Endothelial cell of umbilical vein (primary cell): ENCODE measurements at regions not wholly inside any gene's neighbourhood (a gene's known extent, or its start where the extent isn't known, plus 50 kb on each side); places are given as distances from the start of the nearest gene placed in this dataset.

ENCODE experiments used
- BruUV-seq: library from RNA; stranded (reverse); fragments of 400-500 nt; replicated peaks from 2 replicates; lab custom pipeline; 2021; lab: Mats Ljungman, UMichigan
- CTCF ChIA-PET: fragments of 300-600, 350-600 bp; sonication (Branson Sonifier 250); formaldehyde crosslinking; loops from one replicate; lab custom pipeline; 2021; ENCODE audit warnings: antibody characterized with exemption, inconsistent platforms; lab: Charles Lee
- POLR2A ChIA-PET: fragments of 300-600, 350-600 bp; sonication (Branson Sonifier 250); formaldehyde crosslinking; loops from one replicate; lab custom pipeline; 2021; ENCODE audit warnings: antibody characterized with exemption, inconsistent platforms; lab: Charles Lee
- DNase-seq: peaks from one replicate; pipeline ENCODE4 v3.0.0-alpha.2; 2011; ENCODE audit warnings: low read depth, low spot score
- FAIRE-seq: peaks from 2 replicates; lab custom pipeline; 2011; peaks lifted over from hg19 to GRCh38; lab: Jason Lieb, UNC
- H2AFZ ChIP-seq: 2 replicates; pipeline ENCODE4 v1.6.0; 2012; ENCODE audit warnings: low read depth, low read length, control low read depth, inconsistent platforms
- H3K27ac ChIP-seq: 2 replicates; pipeline ENCODE4 v1.5.1; 2011; ENCODE audit warnings: low read depth, mild to moderate bottlenecking, control low read depth, low read length, moderate library complexity; ENCODE audit not compliant: insufficient read depth
- H3K27me3 ChIP-seq, 2 experiments: 2 replicates each; pipeline versions ENCODE4 v1.6.0 to v1.6.1; 2011; ENCODE audit warnings: low read length in 2 of 2, mixed read lengths in 1 of 2; ENCODE audit not compliant: control insufficient read depth in 2 of 2, insufficient read depth in 2 of 2
- H3K36me3 ChIP-seq, 2 experiments: 2 replicates in 1 of 2; 3 replicates in 1 of 2; pipeline ENCODE4 v1.5.1; 2011; ENCODE audit warnings: low read length in 2 of 2, mild to moderate bottlenecking in 1 of 2, moderate library complexity in 1 of 2; ENCODE audit not compliant: control insufficient read depth in 2 of 2, insufficient read depth in 2 of 2; ENCODE audit errors: extremely low read depth in 1 of 2
- H3K4me1 ChIP-seq: 3 replicates; pipeline ENCODE4 v1.5.1; 2011; ENCODE audit warnings: mild to moderate bottlenecking, low read length; ENCODE audit not compliant: control insufficient read depth, insufficient read depth; ENCODE audit errors: extremely low read depth
- H3K4me2 ChIP-seq: 2 replicates; pipeline ENCODE4 v1.6.1; 2011; ENCODE audit warnings: low read length, control low read depth, mixed read lengths; ENCODE audit not compliant: insufficient read depth
- H3K4me3 ChIP-seq, 3 experiments: fragments of 200-600 bp in 1 of 3; sonication (generic), shearing (Covaris generic) in 1 of 3; replicated peaks in 1 of 3; 2 replicates each; pipeline ENCODE4 v1.5.1; 2011 to 2016; ENCODE audit warnings: control low read depth in 3 of 3, low read length in 3 of 3, mild to moderate bottlenecking in 2 of 3, inconsistent platforms in 1 of 3, low read depth in 1 of 3, moderate library complexity in 1 of 3; ENCODE audit not compliant: insufficient read depth in 1 of 3
- H3K79me2 ChIP-seq: 2 replicates; pipeline ENCODE4 v1.6.0; 2012; ENCODE audit warnings: low read length, inconsistent platforms; ENCODE audit not compliant: control insufficient read depth, insufficient read depth
- H3K9ac ChIP-seq: replicated peaks from 2 replicates; pipeline ENCODE3; 2011; ENCODE audit warnings: low read length, control low read depth; ENCODE audit not compliant: insufficient read depth; ENCODE audit errors: extremely low read depth
- H3K9me1 ChIP-seq: replicated peaks from 3 replicates; pipeline ENCODE4 v1.6.0; 2011; ENCODE audit warnings: mild to moderate bottlenecking, low read length; ENCODE audit not compliant: control insufficient read depth, insufficient read depth; ENCODE audit errors: extremely low read depth
- H3K9me3 ChIP-seq: replicated peaks from 2 replicates; pipeline ENCODE4 v1.5.1; 2012; ENCODE audit warnings: low read length, inconsistent platforms; ENCODE audit not compliant: control insufficient read depth, insufficient read depth
- H4K20me1 ChIP-seq: replicated peaks from 2 replicates; pipeline ENCODE3; 2011; ENCODE audit warnings: mild to moderate bottlenecking, low read length; ENCODE audit not compliant: control insufficient read depth, insufficient read depth; ENCODE audit errors: extremely low read depth
- CTCF ChIP-seq, 2 donors: IDR thresholded peaks; 1 replicate in 1 of 2; 2 replicates in 1 of 2; pipeline ENCODE4 v1.5.1; 2011; ENCODE audit warnings: low read length in 2 of 2, mild to moderate bottlenecking in 2 of 2, moderate library complexity in 2 of 2, control low read depth in 1 of 2, inconsistent platforms in 1 of 2, low read depth in 1 of 2; ENCODE audit not compliant: insufficient read depth in 1 of 2; ENCODE audit errors: extremely low read depth in 1 of 2
- EZH2 ChIP-seq: IDR thresholded peaks from 2 replicates; pipeline ENCODE4 v1.6.1; 2012; ENCODE audit warnings: borderline replicate concordance, low read depth, mild to moderate bottlenecking, moderate library complexity, low read length, inconsistent platforms; ENCODE audit not compliant: severe bottlenecking
- FOS ChIP-seq: IDR thresholded peaks from 2 replicates; pipeline ENCODE4 v1.6.1; 2011; ENCODE audit warnings: mild to moderate bottlenecking, low read length, moderate library complexity, borderline replicate concordance; ENCODE audit not compliant: insufficient read depth
- GATA2 ChIP-seq: IDR thresholded peaks from 2 replicates; pipeline ENCODE4 v1.7.0; 2011; ENCODE audit warnings: low read depth, mild to moderate bottlenecking, moderate library complexity, mixed read lengths, low read length; ENCODE audit not compliant: insufficient read length, insufficient read depth
- JUN ChIP-seq: IDR thresholded peaks from 2 replicates; pipeline ENCODE4 v1.6.1; 2011; ENCODE audit warnings: borderline replicate concordance, low read depth; ENCODE audit not compliant: insufficient read length, insufficient read depth
- MAX ChIP-seq: IDR thresholded peaks from 2 replicates; pipeline ENCODE4 v1.6.1; 2011; ENCODE audit not compliant: insufficient read depth, insufficient read length
- MYC ChIP-seq: IDR thresholded peaks from one replicate; pipeline ENCODE4 v1.6.1; 2011; ENCODE audit warnings: mild to moderate bottlenecking, low read depth, low read length
- POLR2A ChIP-seq: IDR thresholded peaks from 2 replicates; pipeline ENCODE4 v1.6.1; 2012; ENCODE audit warnings: low read depth, mild to moderate bottlenecking, control low read depth, low read length
- POLR2AphosphoS5 ChIP-seq: IDR thresholded peaks from 2 replicates; pipeline ENCODE4 v1.6.1; 2012; ENCODE audit warnings: low read depth, mild to moderate bottlenecking, control low read depth, low read length, moderate library complexity; ENCODE audit not compliant: insufficient read depth
- dilution Hi-C: fragments of 300-500 bp; cut with MboI; formaldehyde crosslinking; loops from one replicate; pipeline ENCODE4 v1.15.0; 2019; ENCODE audit warnings: low sequenced_read_pairs; ENCODE audit not compliant: extremely low pct_ligation_motif_present
- intact Hi-C: fragments of 100-400 bp; cut with micrococcal nuclease; formaldehyde crosslinking; loops from one replicate; pipeline ENCODE4 v1.10.0; 2022

GRCh38 chr22:27358096-27358870 is 443.3 kb downstream of the MN1 start:
- intact Hi-C loops (no loop called here), dilution Hi-C loops (no loop called here)
- H3K9ac ChIP-seq, result no peak overlapping the region
- no peaks in the 10 kb centered on the region for H3K4me1 ChIP-seq
- no peak overlapping the region for H3K4me2 ChIP-seq
- no peak for FAIRE-seq
- no peak overlapping the region for H3K4me3 ChIP-seq
- no TSS peak for BruUV-seq
- no peak overlapping the region for H3K27ac ChIP-seq
- DNase-seq, result no peak
- no peaks in the 10 kb centered on the region for H3K79me2 ChIP-seq
- H3K9me1 ChIP-seq, result no peaks in the 10 kb centered on the region
- ChIA-PET CTCF (no interaction called here), POLR2A (no interaction called here)
- no peaks in the 10 kb centered on the region for H3K36me3 ChIP-seq
- TF ChIP-seq MAX, result no peak
- TF ChIP-seq POLR2AphosphoS5, result no peak
- TF ChIP-seq CTCF (IDR thresholded peaks at IDR 0.05; ENCODE audit: extremely low read depth in 1 of 2, insufficient read depth in 1 of 2, low read depth in 1 of 2, low read length in 2 of 2), result no peak
- TF ChIP-seq GATA2, result no peak
- TF ChIP-seq JUN, result no peak
- no peak for TF ChIP-seq EZH2
- TF ChIP-seq FOS, result no peak
- TF ChIP-seq MYC, result no peak
- no peak for TF ChIP-seq POLR2A
- H2AFZ ChIP-seq, result no peak overlapping the region
- H3K27me3 ChIP-seq, result peaks cover 13 to 20% of the 10 kb centered on the region in 2 experiments
- no peaks in the 10 kb centered on the region for H3K9me3 ChIP-seq
- no peaks in the 10 kb centered on the region for H4K20me1 ChIP-seq
